HG03060 (cell line): ENCODE measurements at regions not wholly inside any gene's neighbourhood (a gene's known extent, or its start where the extent isn't known, plus 50 kb on each side); places are given as distances from the start of the nearest gene placed in this dataset.
"Not testable (repeated sequence)": the region's sequence is repeated elsewhere in the genome, so short reads cannot be mapped to it uniquely, and the experiment has no call there.

ENCODE experiments used
- ATAC-seq: cut with Tn5 transposase; IDR thresholded peaks from one replicate; pipeline ENCODE4 v1.9.1; 2021; ENCODE audit warnings: low read depth, moderate number of reproducible peaks; ENCODE audit not compliant: unreplicated experiment

GRCh38 chr5:86671536-86671935 is 53.8 kb downstream of the COX7C start:
- ATAC-seq, result no peak

- no peak for ATAC-seq
Observed at GRCh38 chr5:86674069-86674468, 56.3 kb downstream of the COX7C start.

- no peak for ATAC-seq
Observed at GRCh38 chr5:86675311-86675710, 57.6 kb downstream of the COX7C start.

- no peak for ATAC-seq
Observed at GRCh38 chr5:86679529-86679928, 61.8 kb downstream of the COX7C start.

GRCh38 chr5:86679949-86680348 is 62.2 kb downstream of the COX7C start:
- no peak for ATAC-seq

- no peak for ATAC-seq
Observed at GRCh38 chr5:86684222-86684621, 66.5 kb downstream of the COX7C start.

GRCh38 chr5:86686046-86686445 is 68.3 kb downstream of the COX7C start:
- no peak for ATAC-seq

- ATAC-seq, result no peak
Observed at GRCh38 chr5:86688406-86688805, 70.7 kb downstream of the COX7C start.

- no peak for ATAC-seq
Observed at GRCh38 chr5:86689103-86689729, 71.5 kb downstream of the COX7C start.

GRCh38 chr5:86709157-86709881 is 91.6 kb downstream of the COX7C start:
- ATAC-seq, result no peak

- no peak for ATAC-seq
Observed at GRCh38 chr5:86716121-86716520, 98.4 kb downstream of the COX7C start.

GRCh38 chr5:86731319-86732117 is 113.8 kb downstream of the COX7C start:
- not testable (repeated sequence) for ATAC-seq

GRCh38 chr5:86735370-86735769 is 117.6 kb downstream of the COX7C start:
- no peak for ATAC-seq

GRCh38 chr5:86737579-86737978 is 119.8 kb downstream of the COX7C start:
- ATAC-seq, result no peak

- no peak for ATAC-seq
Observed at GRCh38 chr5:86748538-86749105, 130.9 kb downstream of the COX7C start.

GRCh38 chr5:86749841-86750240 is 132.1 kb downstream of the COX7C start:
- ATAC-seq, result no peak

- no peak for ATAC-seq
Observed at GRCh38 chr5:86756839-86757238, 139.1 kb downstream of the COX7C start.

- no peak for ATAC-seq
Observed at GRCh38 chr5:86757824-86758223, 140.1 kb downstream of the COX7C start.

GRCh38 chr5:86760661-86761060 is 142.9 kb downstream of the COX7C start:
- no peak for ATAC-seq

GRCh38 chr5:86763929-86764328 is 146.2 kb downstream of the COX7C start:
- ATAC-seq, result no peak
